ENCODE measurements at regions not wholly inside any gene's neighbourhood (a gene's known extent, or its start where the extent isn't known, plus 50 kb on each side); places are given as distances from the start of the nearest gene placed in this dataset.
A peak's percentile ranks its signal among the peaks of the same experiment; 100 is the strongest.
"Not testable (repeated sequence)": the region's sequence is repeated elsewhere in the genome, so short reads cannot be mapped to it uniquely, and the experiment has no call there.

DNA sequence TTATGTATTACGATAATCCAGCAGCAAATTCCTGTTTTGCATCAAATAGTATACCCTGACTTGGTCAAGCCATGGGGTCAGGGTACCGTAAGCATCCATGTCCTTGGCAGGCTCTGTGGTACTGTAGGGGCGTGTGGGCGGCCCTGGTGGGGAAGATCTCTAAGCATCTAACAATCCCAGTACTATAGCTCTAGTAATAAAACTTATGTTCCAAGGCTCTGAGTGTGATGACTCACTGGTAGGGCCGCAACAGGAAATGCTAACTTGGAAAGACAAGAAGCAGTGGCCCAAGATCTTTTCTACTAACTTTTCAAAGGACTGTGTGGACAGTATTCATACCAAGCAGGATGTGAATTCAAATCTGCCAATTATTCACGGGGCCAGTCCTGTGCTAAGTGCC lies 63.8 kb downstream of the CLEC18A start:
- peak; percentile 22 for DNase-seq

GRCh38 chr16:70016751-70017150 lies 65.6 kb downstream of the CLEC18A start:
- peak; percentile 92 for DNase-seq

DNA sequence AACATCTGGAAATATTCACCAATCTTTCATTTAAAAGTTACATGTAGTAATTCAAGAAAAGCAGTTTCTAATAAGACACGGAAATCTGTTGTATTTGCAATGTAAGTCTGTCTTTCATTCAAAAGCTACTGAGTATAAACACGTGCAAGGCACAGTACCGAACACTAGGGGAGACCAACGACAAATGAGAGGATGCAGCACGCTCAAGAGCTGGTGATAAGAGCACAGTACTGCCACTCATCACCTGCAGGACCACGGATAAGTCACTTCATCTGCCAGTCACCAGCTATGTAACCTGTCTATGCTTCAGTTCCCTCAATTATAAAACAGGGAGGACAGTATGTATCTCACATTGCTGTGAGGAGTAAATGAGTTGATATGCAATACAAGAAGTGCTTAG lies 67.1 kb downstream of the CLEC18A start:
- no peak for DNase-seq

DNA sequence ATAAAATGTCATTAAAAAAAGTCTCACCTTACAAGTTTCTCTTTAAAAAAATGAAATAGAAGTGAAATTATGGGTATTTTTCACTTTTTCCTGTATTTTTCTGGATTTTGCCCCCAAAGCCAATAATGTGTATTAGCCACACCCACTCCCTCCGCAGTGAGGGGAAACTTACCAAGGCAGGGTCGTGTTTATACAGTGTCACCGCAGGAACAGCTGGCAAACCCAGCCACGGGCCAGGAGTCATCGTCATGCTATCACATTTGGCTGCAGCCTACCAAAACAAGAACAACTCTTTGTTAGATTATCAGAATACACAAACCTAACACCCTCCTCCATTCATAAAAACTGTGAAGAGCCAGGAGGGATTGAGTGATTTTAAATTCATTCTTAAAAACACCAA lies 72.1 kb downstream of the CLEC18A start:
- not testable (repeated sequence) for DNase-seq

DNA sequence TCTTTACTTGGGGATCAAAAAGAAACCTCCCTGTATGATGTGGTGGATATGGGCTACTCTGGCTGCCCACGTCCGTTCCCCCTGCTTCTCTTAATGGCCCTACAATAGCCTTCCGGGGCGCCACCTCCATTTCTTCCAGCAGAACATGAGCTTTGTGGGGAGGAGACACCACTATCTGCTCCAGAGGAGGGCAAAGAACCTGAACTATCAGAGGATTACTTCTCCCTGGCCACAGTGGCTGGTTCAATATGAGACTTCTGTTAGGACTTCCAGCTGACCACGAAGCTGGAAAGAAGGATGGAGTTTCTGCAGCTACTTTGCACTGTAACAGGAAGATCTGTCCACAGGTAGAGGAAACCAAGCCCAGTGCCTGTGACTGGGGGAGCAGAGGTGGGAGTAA lies 72.8 kb downstream of the CLEC18A start:
- DNase-seq: not testable (repeated sequence)

DNA sequence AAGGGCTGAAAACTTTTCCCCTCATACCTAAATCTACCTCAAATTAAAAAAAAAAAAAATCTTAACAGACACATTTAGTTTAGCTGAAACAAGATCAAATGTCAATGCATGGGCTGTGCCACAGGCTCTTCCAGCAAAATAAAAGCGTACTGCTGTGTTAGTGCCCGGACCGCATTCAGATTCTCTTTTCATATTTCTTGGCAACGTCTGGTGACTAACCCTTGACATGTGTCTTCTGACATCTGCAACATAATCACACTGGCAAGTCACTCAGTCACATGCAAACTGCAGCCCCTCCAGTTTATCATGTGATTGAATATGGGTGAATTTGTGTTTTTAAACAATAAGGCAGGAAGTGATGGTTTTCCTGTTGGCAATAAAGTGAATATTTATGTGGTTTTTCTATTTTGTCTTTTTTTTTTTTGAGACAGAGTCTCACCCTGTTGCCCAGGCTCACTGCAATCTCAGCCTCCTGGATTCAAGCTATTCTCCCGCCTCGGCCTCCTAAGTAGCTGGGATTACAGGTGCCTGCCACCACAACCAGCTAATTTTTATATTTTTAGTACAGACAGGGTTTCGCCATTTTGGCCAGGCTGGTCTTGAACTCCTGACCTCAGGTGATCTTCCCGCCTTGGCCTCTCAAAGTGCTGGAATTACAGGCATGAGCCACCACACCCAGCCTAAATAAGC lies 75.2 kb downstream of the CLEC18A start:
- peak; percentile 9 for DNase-seq

- not testable (repeated sequence) for DNase-seq
These were observed 81.2 kb upstream of the PDPR start for GRCh38 chr16:70032906-70033305.

DNA sequence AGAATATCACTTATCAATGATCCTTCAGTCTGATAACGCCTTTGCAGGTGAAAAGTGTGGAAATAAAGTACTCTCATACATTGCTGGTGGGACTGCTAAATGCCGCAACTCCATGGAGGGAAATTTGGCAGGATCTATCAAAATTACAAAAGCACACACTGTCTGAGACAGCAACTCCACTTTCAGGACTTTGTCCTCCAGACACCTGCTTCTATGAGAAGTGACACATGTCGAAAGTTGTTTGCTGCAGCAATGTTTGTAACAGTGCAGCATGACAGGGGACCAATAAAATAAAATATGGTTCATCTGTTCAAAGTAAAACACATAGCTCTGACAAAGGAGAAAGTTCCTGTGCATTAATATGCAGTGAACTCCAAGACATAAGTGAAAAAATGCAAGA lies 76.2 kb upstream of the PDPR start:
- DNase-seq: not testable (repeated sequence)

DNA sequence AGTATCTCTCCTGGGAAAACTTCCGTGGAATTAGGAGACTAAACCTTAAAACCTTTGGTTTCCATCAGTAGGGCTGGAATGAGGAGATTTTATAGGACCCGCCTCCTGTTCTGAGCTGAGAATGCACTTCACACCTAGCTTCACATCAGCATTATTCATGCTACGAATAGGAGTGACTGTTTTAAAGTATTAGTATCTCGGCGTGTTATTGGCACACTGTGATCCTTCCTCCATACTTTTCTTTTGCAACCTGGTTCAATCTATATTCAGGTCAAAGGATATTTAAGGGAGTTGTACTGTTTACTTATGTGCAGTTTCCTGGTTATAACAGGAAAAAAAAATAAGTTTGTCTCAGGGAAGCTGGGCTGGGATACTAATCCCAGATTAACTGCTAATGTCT lies 73.6 kb upstream of the PDPR start:
- not testable (repeated sequence) for DNase-seq

DNA sequence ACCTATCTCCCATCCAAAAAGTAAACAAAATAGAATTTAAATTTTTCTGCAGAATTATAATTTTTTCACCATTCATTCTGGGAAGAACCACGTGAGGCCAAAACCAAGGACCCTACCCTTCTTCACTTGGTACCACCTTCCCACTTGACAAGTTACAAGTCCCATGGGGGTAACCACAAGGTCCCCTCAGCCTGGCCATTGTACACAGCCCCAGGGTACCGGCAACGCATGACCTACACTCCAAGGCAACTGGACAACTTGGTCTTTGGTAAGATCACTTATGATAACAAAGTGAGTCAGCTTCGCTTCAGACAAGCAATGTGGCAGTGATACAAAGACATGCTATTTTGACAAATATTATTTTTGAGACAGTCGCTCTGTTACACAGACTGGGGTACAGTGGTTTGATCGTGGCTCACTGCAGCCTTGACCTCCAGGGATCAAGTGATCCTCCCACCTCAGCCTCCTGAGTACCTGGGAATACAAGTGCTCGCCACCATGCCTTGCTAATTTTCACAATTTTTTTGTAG lies 70.5 kb upstream of the PDPR start:
- DNase-seq: not testable (repeated sequence)

- not testable (repeated sequence) for DNase-seq
These were observed 67.6 kb upstream of the PDPR start for GRCh38 chr16:70046560-70046959.

DNA sequence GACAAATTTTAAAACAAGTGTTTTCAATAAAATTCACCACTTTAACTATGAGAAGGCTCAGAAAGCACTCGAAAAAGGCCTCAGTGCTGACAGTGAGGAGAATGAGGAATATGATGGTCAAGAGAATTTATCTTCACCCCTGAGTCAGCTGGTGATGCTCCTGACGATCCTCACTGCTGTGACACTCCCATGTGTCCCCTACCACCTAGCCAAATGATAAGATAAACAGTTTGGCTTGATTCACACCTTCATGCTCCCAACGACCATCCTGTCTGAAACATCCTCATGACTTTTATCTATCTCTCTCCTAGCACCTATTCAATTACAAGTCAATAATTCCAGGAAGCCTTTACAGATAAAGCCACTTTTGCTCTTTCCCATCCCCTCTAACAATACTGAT lies 66.0 kb upstream of the PDPR start:
- DNase-seq: not testable (repeated sequence)

DNA sequence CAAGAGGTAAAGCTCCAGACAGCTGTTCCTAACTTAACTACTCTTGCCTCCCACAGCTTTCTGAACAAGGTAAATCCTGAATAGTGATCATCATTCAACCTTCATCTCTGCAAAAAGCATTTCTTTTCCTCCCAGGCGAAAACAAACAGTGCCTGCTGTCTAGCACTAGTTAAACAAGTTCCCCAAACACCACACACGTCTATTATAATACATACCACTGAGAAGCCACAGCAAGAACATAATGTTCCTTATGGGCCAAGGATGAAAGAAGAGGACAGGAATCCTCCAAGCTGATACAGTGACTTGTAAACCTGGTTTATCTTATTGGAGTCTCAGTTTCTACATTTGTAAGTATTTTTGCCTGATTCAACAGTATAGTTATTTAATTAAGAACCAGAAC lies 56.1 kb upstream of the PDPR start:
- DNase-seq: not testable (repeated sequence)

- DNase-seq: not testable (repeated sequence)
These were observed 54.7 kb upstream of the PDPR start for GRCh38 chr16:70059429-70059828.

- DNase-seq: not testable (repeated sequence)
These were observed 53.6 kb upstream of the PDPR start for GRCh38 chr16:70060521-70061027.

DNA sequence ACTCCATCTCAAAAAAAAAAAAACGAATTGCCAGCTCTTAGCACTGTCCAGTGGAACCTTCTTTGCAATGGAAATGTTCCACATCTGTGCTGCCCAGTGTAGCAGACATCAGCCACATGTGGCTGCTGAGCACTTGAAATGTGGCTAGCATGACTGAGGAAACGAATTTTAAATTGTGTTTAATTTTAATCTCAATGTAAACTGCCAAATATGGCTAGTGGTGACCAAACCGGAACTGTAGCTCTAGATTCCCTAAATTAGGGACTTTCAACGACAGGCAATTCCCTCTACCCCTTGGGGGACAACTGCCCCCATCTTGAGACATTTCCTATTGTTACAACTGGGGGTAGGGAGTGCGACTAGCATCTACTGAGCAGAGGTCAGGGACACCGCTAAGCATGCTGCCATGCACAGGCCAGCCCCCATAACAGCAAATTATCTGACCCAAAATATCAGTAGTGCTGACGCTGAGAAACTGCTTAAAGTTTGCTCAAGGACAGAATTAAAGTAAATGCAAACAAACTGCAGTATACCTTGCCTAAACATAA lies 52.4 kb upstream of the PDPR start:
- DNase-seq: not testable (repeated sequence)

DNA sequence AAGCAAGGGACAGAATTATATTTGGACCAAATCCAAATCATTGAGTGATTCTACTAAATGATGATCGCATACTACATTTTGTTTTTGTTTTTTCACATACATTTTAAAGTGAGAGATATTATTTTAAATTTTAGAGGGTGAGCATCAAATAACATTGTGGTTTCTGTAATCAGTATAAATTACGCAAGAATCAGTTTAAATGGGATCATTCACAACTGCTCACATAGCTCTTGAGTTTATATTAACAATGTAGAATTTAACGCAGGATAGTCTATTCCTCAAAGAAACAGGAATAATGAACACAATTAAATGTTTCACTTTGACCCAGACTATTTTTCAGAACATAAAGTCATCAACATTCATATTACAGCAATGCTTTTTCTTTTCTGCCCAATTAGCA lies 51.2 kb upstream of the PDPR start:
- peak; percentile 6 for DNase-seq
